ENCODE measurements at regions not wholly inside any gene's neighbourhood (a gene's known extent, or its start where the extent isn't known, plus 50 kb on each side); places are given as distances from the start of the nearest gene placed in this dataset.

DNA sequence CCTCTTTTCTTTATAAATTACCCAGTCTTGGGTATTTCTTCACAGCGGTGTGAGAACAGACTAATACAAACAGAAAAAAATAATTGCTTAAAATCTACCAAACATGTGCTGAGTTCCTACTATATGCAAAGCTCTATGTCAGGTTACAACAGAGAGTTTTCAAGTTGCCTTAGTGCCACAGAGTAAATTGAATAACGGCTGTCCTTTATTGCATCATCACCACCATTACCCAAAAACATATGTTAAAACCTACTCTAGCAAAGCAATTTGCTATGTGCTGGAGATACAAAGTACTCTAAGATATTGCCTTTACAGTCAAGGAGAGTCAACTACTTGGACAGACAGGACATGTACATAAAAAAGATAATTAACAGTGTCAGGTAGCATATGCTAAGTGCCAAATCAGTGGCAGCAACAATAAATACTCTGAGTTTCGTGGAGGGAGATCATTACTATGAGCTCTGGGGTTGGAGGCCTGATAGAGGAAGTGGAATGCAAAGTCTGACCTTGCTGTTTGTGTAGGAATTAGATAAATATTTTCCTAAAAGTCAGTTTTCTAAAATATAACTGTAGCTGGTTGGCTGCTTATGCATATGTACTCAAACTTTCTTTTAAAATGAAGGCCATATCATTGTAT lies 1058.7 kb upstream of the WWC1 start:
- no peak for DNase-seq (ENCODE audit: low spot score)

DNA sequence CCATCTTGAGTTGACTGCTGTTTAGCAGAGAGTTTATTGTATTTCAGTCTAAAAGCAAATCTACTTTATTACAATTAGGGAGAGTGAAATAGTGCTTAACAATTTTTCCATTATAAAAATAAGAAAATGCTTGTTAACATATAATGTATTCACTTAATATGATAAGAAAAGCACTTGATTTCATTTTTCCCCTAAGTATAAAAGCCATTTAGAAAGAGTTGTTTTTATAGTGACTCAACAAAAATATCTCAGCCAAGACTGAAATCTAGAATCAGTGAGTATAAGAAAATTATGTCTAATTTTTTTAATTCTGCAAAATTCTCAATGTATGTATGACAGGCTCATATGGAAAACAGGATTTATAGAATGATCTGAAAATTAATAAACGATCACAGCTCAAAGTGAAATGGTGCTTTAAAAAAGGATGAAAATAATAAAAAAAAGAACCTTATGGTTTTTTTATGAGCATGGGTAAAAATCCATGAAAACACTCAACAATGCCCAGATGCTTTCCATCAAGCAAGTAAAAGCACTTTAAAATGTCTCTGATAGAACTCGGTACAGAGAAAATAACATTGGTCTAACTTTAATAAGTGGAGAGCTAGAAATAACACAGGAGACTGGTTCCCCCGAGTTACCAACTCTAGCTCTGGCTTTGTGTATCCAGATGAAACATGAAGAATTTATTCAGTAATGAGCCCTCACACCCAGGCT lies 1057.8 kb upstream of the WWC1 start:
- DNase-seq (ENCODE audit: low spot score) = no peak

DNA sequence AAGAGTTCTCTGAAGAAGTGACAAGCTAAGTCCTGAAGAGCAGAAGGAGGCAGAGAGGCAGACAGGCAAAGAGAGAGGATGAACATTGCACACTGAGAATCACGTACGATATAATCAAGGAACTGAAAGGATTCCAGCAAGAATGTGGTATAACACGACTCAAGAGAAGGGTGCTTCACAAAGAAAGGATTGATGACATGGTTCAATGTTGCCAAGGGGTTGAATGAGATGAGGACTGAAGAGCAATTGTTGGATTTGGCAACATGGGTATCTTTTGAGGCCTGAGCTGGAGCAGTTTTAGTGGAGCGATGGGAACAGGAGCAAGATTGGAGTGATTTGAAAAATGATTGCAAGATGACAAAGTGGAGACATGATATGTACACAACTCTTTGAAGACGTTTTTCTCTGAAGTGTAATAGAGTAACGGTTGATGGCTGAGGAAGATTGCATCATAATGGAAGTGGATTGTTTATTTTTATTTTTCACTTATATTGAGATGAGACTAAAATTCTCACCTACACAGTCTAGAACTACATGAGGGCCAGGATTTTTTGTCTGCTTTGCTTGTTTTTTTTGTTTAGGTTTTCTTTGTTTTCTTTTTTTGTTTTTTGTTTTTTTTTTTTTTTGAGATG lies 1049.9 kb upstream of the WWC1 start:
- no peak for DNase-seq (ENCODE audit: low spot score)

DNA sequence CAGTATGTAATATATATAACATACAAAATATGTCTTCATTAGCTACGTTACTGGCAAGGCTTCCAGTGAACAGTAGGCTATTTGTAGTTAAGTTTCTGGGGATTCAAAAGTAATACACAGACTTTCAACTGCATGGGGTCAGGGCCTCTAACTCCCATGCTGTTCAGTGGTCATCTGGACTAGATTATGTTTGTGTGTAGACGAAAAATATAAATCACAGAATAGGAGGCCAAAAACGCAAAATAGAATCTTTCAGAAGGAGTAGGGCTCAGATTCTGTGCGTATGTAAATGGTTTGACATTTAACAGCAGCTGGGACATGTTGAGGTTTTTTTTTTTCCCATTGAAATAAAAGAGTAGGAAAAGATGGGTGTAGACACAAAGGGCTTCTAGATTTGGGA lies 1048.7 kb upstream of the WWC1 start:
- DNase-seq (ENCODE audit: low spot score) = no peak

DNA sequence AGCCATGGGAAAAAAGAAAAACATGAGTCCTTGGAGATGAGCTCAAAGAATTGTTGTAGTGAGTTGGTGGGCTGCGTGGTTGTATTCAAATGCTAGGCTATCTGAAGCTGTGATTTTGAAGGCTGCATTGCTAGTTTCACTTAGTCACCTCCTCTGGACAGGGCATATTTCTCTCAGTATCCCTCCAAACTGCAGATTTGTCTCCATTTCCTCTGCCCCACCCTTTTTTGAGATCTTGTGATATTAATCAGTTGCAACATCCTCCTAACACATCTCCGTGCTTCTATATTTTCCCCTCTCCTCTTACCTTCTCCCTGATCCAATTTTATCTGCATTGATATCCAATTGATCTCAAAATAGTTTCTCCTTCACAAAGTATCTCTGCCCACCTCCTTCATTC lies 1048.0 kb upstream of the WWC1 start:
- no peak for DNase-seq (ENCODE audit: low spot score)

DNA sequence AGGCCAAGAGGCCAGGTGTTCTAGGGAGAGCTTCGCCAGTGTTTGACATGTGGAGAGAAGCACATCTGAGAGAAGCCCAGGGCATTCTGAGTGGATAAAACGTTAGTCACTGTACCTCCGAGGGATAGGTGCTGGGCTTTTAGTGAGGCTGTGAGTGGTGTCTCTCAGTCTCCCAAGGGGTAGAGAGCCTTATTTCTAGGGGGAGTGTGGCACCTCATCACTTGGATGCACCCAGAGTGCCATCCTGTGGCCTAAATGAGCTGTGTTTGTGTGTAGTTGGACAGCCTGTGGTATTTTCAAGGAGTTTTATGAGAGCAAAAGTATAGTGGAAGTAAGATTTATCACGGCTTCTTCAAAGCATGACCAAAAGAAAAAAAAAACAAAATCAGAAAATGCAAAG lies 1046.9 kb upstream of the WWC1 start:
- peak; percentile 7 for DNase-seq (ENCODE audit: low spot score)

DNA sequence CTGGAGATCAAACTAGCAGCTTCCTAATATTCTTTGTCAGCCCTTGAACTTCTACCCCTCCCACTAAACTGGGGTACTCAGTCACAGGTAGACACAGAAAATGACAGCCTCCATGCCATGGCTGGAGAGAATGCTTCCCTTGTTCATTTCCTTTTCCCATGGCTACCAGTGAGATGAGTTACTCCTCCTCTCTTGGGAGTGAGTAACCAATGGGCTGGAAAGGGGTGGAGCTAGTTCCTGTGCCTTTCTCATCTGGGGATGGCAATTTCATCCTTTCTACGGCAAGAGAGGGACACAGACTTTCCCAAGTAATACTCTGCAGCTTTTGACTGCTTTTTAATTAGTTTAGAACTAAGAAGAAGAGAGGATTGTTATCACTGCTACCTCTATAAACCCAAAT lies 1045.6 kb upstream of the WWC1 start:
- DNase-seq (ENCODE audit: low spot score) = no peak

DNA sequence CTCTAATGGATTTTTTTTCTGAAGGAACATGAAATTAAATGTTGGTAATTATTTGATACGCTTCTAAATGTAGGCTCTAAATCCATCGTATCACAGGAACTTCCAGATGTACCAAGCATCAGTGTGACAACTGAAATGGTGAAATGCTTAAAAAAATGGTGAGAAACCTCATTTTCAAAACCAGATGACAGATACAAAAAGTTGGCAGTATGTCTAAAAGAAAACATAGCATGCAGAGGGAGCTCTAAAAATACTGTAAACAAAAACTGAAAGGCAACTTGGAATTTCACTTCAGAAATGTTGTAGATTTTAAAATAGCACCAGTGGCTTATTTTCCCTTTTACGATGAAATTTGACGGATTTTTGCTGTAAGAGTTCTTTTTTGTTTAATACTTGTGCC lies 1043.6 kb upstream of the WWC1 start:
- DNase-seq (ENCODE audit: low spot score) = no peak

DNA sequence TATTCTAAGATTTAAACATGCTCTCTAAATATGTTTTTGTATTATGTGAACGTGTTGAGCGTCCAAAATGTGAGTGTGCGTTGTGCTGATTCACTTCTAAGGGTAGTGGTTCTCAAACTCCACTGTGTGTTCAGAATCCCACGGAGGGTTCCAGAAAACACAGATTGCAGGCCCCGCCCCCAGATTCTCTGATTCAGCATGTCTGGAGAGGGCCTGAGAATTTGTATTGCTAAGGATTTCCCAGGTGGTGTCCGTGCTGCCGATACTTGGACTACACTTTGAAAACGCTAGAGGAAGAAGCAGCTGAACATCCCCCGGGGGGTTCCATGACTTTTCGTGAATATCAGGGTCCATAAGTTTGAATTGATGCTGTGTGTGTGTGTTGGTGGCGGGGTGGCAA lies 1043.2 kb upstream of the WWC1 start:
- DNase-seq (ENCODE audit: low spot score) = no peak

DNA sequence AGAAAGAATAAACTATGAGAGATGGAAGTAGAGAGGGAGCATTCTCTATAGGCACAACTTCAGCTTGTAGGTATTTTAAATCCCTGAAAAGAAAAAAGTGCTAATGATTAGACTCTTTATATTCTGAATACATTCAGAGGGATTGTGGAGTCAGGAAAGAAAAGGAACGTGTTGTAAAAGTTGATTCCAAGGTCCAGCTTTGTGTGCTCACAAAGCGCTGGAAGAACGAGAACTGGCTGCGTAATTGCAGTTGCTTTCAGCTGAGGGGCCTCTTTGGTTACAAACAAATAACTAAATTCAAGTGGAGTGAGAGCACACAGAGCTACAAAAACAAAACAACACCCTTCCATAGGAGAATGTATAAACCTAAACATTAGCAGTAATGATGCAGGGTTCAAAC lies 1040.4 kb upstream of the WWC1 start:
- DNase-seq (ENCODE audit: low spot score) = no peak

DNA sequence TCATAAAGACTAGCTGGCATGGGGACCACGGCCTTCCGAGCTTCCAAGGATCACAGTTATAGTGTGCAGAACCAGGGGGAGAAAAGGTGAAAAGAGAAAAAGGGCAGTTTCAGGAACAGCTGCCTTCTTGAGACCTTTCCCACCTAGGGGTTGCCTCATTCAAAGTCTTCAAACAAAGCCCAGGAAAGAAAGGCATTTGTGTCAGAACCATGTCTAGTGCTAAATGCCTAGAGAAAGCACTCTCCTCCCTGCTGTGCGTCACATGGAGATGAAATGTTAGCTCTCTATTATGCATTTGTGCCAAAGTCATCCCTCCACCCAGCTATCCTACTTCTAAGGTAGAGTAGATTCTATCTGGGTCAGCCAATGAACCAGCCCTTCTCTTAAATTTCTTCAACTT lies 1037.3 kb upstream of the WWC1 start:
- no peak for DNase-seq (ENCODE audit: low spot score)

DNA sequence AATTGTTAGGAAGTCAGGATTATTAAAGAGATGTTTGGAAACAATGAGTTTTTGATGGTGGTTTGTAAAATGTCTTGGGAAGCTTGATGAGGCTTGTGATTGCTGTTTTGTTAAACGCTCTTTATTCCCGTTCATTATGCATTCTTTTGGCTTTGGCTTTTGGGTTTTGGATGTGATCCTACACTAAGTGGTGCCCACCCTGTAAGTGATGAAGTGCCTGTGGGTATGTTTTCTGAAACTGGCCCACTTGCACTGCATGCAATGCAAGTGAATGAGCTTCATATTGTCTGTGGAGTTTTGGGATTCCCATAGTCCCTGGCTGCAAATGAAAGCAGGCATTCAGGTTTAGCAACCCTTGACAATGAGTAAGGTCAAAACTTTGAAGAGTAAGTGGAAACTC lies 1035.5 kb upstream of the WWC1 start:
- DNase-seq (ENCODE audit: low spot score) = no peak

DNA sequence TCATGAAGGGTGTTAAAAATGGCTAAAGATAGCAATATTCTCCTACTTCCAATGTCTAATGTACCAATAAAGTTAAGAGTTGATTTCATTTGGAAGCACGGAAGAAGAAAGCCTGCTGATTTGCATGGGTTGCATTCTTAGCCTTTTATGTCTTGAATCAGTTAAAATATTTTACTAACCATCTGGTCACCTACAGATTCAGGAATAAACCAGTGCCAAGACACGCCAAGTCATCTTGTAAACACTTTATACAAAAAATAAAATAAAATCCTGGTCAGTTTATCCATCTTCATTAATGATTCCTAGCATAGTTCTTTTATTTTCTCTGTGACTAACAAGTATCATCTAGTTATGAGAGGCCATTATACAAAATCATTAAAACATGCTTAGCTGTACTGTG lies 1031.6 kb upstream of the WWC1 start:
- no peak for DNase-seq (ENCODE audit: low spot score)

DNA sequence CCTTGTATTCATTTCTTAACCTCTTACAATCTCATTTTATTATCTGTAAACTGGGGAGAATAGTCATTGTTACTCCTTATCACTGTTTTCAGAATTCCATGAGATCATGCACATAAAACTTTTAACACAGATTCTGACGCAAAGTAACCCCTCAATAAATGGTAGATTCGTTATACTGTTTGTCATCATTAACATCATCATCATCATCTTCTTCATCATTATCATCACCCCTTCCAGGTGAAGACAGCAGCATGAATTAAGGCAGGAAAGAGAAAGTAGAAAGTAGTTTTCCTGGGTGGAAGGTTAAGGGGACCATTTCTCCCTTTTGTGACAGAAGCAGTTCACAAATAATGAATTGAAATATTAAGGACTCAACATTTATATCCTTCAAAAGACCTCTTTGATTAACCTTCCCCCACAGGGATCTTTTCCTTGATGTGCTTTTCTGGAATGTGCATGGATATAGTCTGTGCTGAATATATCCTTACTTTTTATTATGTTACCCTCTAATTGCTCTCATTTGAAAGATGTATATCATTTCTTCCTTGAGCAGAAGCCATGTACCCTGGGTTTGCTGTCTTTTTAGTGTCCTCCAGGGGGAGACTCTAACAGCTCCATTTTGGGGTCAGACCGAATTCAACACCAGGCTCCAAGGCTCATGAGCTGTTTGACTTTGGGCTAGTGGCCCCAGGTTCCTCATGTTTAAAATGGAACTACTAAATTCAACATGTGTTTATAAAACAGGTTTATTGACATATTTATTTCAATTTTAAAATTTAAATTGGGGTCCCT lies 1029.9 kb upstream of the WWC1 start:
- DNase-seq (ENCODE audit: low spot score) = peak; percentile 47

DNA sequence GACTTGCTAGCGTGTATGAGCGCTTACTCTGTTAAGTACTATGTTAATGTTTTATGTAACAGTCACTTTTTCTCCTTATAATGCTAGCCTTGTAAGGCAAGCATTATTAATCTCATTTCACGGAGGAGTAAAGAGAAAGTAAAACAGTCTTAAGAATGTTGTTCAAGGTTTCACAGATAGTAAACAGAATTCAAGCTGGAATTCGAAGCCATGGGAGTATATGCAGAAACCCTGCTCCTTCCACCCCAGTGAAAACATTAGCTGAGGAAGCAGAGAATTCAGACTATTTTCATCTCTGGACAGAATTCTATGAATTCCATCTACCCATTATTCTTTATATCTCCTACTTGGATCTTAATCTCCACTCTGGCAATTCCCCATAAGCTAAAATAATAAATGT lies 1028.3 kb upstream of the WWC1 start:
- DNase-seq (ENCODE audit: low spot score) = no peak

DNA sequence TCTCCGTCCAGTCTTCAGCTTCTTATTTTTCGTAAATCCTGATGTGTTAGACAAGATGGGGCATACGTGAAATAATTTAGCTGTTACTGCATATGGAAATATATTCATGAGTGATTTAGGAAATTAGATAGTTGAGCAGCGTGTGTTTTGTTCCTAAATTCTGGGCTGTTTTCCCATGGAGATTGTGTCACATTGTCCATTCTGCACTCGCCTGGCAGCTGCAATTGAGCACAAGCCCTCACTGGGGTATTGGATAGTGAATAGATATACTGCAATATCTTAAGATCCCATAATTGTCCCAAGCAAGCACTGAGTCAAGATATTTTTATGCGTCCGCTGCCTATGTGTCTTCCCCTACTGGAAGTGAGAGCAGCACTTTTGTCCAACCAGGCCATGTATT lies 1027.1 kb upstream of the WWC1 start:
- no peak for DNase-seq (ENCODE audit: low spot score)

DNA sequence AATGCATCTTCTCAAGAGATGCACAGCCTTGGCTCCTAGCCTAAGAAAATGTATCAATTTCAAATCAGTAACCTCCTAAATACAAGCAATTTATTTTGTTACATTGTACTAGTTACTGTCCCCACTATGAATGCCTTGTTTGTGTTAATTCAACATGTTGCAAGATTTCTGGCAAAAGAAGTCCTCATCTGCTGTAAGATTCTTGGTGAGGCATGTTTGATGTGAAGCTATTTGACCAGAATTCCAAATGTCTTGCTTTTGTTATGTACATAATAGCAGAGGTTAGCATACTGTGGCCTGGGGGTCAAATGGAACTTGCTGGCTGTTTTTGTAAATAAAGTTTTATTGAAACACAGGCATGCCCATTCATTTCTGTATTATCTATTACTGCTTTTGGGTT lies 1023.1 kb upstream of the WWC1 start:
- no peak for DNase-seq (ENCODE audit: low spot score)

DNA sequence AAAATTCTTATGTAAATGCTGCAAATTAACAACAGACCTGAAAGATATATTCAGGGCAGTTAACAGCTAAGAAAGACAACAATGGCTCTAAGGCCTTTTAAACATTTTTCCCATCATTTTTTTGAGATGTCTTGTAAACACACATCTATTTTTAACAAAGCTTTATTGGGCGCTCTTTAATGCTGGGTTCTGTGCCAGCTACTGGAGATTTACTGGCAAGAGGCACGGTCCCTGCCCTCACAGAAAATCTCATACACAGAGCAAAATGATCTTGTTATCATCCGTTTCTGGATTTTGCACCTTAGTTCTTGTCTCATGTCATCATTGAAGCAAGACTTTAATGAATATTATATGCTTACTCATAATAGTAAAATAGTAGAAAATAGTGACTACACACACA lies 1022.3 kb upstream of the WWC1 start:
- DNase-seq (ENCODE audit: low spot score) = no peak

DNA sequence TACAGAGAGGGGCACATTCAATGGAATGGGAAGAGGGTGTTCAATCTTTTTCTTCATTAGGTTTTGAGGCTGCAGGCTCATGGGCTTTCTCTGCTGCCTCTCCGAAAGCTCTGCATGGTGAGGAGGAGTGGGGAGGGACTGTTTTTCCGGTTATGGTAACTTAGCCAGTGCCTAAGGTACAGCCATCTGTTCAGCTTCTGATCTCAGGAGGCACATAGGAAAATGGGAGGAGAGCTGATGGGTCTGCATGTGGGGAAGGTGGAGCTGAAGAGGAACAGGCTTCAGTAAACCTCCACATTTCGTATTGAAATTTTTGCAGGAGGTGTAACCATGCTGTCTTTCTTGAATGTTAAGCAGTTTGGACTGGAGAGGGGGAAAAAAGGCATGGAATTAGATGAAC lies 1020.4 kb upstream of the WWC1 start:
- DNase-seq (ENCODE audit: low spot score) = no peak

DNA sequence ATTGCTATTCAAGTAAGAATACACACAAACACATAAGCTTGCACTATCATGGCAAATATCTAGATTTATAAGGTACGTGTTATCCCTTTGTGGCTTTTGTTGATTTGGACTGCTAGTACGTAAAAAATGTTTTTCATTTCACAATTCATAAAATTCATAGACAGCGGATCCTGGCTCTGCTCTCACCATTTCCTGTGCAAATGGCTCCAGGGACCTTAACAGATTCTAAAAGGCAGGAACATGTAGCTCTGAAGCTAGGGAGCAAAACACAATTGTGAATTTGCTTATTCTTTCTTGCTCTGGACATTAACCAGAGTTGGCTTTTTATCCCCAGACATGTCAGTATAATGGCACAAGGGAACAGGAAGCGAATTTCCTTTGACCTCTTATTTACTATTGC lies 1019.9 kb upstream of the WWC1 start:
- DNase-seq (ENCODE audit: low spot score) = no peak

DNA sequence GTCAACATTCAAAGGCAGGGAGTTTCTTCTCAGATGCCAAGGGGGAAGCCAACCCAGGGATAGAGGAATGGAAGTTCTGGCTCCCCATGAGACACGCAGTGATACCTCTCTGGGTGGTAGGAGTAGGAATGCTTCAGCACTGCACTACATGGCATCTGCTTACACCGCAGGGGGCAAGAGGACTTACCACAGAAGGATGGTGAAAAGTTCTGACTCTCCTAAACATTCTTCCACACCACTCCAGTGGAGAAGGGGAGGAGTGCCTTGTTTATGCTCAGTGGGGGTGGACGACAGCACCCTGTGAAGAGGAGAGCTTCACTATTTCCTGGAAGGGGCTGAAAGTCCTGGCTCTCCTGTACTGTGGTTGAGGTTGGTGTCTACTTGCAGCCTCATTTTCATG lies 1011.3 kb upstream of the WWC1 start:
- no peak for DNase-seq (ENCODE audit: low spot score)

DNA sequence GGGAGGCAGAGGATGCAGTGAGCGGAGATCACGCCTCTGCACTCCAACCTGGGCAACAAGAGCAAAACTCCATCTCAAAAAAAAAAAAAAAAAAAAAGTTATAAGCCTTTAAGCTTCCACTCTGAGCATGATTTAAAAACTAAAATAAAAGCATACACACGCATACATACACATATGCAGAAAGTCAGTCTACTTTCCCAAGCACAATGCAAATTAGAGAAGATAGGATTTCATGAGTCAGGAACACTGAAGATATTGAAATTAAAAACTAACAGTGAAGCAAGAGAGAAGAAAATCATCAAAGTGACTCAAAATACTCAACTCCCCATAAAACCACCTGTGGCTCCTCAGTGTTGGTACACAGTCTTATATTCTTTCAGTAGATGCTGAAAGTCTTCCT lies 1009.5 kb upstream of the WWC1 start:
- no peak for DNase-seq (ENCODE audit: low spot score)

DNA sequence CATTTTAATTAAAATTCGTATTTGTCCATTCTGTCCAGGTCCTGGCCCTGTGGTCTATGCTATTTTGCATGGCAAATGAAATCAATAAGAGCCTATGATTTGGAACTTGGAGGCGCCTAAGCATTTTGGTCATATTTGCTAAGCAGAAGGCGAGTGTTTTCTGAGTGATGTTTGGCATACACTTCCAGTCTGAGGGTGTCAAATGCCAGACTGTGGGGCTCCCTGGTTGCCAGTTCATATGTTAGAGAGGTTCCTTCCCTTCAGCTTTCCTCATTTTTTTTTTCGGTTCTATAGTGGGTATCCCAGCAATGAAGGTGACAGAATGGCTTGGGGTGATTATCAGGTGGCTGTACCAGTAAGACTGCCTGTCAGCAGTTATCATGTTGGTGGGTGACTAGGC lies 1007.8 kb upstream of the WWC1 start:
- DNase-seq (ENCODE audit: low spot score) = no peak

All from NAMALWA (cell line).